ENCODE measurements at regions not wholly inside any gene's neighbourhood (a gene's known extent, or its start where the extent isn't known, plus 50 kb on each side); places are given as distances from the start of the nearest gene placed in this dataset.

- no peak for DNase-seq (ENCODE audit: low read depth)
Measured at GRCh38 chr2:65688141-65688886, 255.9 kb upstream of the SPRED2 start.

GRCh38 chr2:65687614-65688013 lies 255.2 kb upstream of the SPRED2 start:
- no peak for DNase-seq (ENCODE audit: low read depth)

- DNase-seq (ENCODE audit: low read depth) = no peak
Measured at GRCh38 chr2:65686928-65687521, 254.6 kb upstream of the SPRED2 start.

- no peak for DNase-seq (ENCODE audit: low read depth)
Measured at GRCh38 chr2:65681503-65681902, 249.1 kb upstream of the SPRED2 start.

- DNase-seq (ENCODE audit: low read depth) = no peak
Measured at GRCh38 chr2:65678779-65679391, 246.5 kb upstream of the SPRED2 start.

GRCh38 chr2:65675350-65675749 lies 243.0 kb upstream of the SPRED2 start:
- no peak for DNase-seq (ENCODE audit: low read depth)

GRCh38 chr2:65671670-65672242 lies 239.4 kb upstream of the SPRED2 start:
- no peak for DNase-seq (ENCODE audit: low read depth)

GRCh38 chr2:65669574-65669973 lies 237.2 kb upstream of the SPRED2 start:
- DNase-seq (ENCODE audit: low read depth) = no peak

GRCh38 chr2:65668744-65669143 lies 236.3 kb upstream of the SPRED2 start:
- no peak for DNase-seq (ENCODE audit: low read depth)

- DNase-seq (ENCODE audit: low read depth) = peak; percentile 47
Measured at GRCh38 chr2:65666156-65666725, 233.8 kb upstream of the SPRED2 start.

- no peak for DNase-seq (ENCODE audit: low read depth)
Measured at GRCh38 chr2:65664931-65665330, 232.5 kb upstream of the SPRED2 start.

- no peak for DNase-seq (ENCODE audit: low read depth)
Measured at GRCh38 chr2:65663831-65664407, 231.5 kb upstream of the SPRED2 start.

GRCh38 chr2:65662654-65663432 lies 230.4 kb upstream of the SPRED2 start:
- DNase-seq (ENCODE audit: low read depth) = peak; percentile 72

- DNase-seq (ENCODE audit: low read depth) = no peak
Measured at GRCh38 chr2:65661980-65662653, 229.7 kb upstream of the SPRED2 start.

- no peak for DNase-seq (ENCODE audit: low read depth)
Measured at GRCh38 chr2:65660340-65660739, 227.9 kb upstream of the SPRED2 start.

GRCh38 chr2:65658881-65659280 lies 226.5 kb upstream of the SPRED2 start:
- no peak for DNase-seq (ENCODE audit: low read depth)

GRCh38 chr2:65658266-65658665 lies 225.9 kb upstream of the SPRED2 start:
- no peak for DNase-seq (ENCODE audit: low read depth)

- no peak for DNase-seq (ENCODE audit: low read depth)
Measured at GRCh38 chr2:65656160-65656718, 223.8 kb upstream of the SPRED2 start.

- no peak for DNase-seq (ENCODE audit: low read depth)
Measured at GRCh38 chr2:65655000-65655399, 222.6 kb upstream of the SPRED2 start.

GRCh38 chr2:65654496-65654895 lies 222.1 kb upstream of the SPRED2 start:
- DNase-seq (ENCODE audit: low read depth) = no peak

- no peak for DNase-seq (ENCODE audit: low read depth)
Measured at GRCh38 chr2:65652066-65652465, 219.7 kb upstream of the SPRED2 start.
